ENCODE measurements at regions not wholly inside any gene's neighbourhood (a gene's known extent, or its start where the extent isn't known, plus 50 kb on each side); places are given as distances from the start of the nearest gene placed in this dataset.

DNA sequence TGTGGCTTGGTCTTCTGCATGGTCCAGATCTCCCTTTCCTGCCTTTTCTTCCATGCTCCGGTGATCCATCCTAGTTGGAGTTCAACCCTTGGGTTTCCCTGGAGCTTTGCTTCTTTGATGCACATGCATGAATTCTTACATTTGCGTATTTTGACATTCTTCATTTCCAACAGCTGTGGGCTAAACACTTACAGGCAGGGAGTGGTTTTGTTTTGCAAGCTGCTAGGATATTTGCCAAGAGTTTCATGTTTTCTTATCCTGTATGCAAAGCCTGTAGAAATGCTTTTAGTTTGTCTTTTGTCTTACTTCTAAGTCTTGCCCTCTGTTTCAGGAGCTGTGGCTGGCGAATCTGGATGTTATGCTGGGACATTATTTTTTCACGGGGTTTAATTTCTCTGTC, 90.3 kb upstream of the PAXBP1 start:
- TF ChIP-seq, protein P1, sequence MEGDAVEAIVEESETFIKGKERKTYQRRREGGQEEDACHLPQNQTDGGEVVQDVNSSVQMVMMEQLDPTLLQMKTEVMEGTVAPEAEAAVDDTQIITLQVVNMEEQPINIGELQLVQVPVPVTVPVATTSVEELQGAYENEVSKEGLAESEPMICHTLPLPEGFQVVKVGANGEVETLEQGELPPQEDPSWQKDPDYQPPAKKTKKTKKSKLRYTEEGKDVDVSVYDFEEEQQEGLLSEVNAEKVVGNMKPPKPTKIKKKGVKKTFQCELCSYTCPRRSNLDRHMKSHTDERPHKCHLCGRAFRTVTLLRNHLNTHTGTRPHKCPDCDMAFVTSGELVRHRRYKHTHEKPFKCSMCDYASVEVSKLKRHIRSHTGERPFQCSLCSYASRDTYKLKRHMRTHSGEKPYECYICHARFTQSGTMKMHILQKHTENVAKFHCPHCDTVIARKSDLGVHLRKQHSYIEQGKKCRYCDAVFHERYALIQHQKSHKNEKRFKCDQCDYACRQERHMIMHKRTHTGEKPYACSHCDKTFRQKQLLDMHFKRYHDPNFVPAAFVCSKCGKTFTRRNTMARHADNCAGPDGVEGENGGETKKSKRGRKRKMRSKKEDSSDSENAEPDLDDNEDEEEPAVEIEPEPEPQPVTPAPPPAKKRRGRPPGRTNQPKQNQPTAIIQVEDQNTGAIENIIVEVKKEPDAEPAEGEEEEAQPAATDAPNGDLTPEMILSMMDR (conservative IDR thresholded peaks at IDR 0.05; ENCODE audit: low read depth, low read length): no peak
- TF ChIP-seq MAFK (IDR thresholded peaks at IDR 0.05; ENCODE audit: low read depth, low read length) (no peak), CEBPB (IDR thresholded peaks at IDR 0.05; ENCODE audit: low read depth, low read length) (no peak), POLR2A (IDR thresholded peaks at IDR 0.05; ENCODE audit: low read depth, low read length) (no peak), MXI1 (IDR thresholded peaks at IDR 0.05; ENCODE audit: borderline replicate concordance, low read depth, low read length) (no peak), NFE2L2 (IDR thresholded peaks at IDR 0.05; ENCODE audit: low read depth, low read length) (no peak), SMC3 (IDR thresholded peaks at IDR 0.05; ENCODE audit: low read depth, low read length) (no peak), RFX5 (IDR thresholded peaks at IDR 0.05; ENCODE audit: low read depth, low read length) (no peak), CHD1 (IDR thresholded peaks at IDR 0.05; ENCODE audit: low read depth, low read length) (no peak), BHLHE40 (IDR thresholded peaks at IDR 0.05; ENCODE audit: low read depth, low read length) (no peak)
- TF ChIP-seq, protein P2, sequence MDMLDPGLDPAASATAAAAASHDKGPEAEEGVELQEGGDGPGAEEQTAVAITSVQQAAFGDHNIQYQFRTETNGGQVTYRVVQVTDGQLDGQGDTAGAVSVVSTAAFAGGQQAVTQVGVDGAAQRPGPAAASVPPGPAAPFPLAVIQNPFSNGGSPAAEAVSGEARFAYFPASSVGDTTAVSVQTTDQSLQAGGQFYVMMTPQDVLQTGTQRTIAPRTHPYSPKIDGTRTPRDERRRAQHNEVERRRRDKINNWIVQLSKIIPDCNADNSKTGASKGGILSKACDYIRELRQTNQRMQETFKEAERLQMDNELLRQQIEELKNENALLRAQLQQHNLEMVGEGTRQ (IDR thresholded peaks at IDR 0.05; ENCODE audit: low read depth, low read length): no peak

Data from IMR-90 (cell line).